LNCAP (cell line): ENCODE measurements at regions not wholly inside any gene's neighbourhood (a gene's known extent, or its start where the extent isn't known, plus 50 kb on each side); places are given as distances from the start of the nearest gene placed in this dataset.

Source experiments
- TF ChIP-seq, protein P1 (sequence below): fragments of 450-650 bp; IDR thresholded peaks from 2 replicates; pipeline ENCODE4 v1.5.1; 2017; ENCODE audit warnings: mild to moderate bottlenecking

DNA sequence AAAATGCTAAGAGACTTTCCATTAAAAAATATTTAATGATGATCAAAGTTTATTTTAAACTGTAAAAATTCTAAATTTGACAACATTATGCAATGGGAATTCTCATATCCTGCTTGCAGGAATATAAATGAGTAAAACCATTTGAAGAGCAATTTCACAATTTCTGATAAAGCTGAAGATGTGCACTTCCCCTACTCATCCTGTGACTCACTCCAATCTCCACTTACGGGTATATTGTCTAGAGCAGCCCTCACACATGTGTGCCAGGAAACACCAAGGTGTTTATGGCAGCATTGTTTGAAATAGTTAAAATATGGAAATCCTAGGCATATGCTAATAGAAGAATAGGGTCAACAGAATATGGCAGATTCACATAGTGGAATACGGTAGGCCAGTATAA, 158.4 kb downstream of the PDHA2 start:
- TF ChIP-seq, protein P1, sequence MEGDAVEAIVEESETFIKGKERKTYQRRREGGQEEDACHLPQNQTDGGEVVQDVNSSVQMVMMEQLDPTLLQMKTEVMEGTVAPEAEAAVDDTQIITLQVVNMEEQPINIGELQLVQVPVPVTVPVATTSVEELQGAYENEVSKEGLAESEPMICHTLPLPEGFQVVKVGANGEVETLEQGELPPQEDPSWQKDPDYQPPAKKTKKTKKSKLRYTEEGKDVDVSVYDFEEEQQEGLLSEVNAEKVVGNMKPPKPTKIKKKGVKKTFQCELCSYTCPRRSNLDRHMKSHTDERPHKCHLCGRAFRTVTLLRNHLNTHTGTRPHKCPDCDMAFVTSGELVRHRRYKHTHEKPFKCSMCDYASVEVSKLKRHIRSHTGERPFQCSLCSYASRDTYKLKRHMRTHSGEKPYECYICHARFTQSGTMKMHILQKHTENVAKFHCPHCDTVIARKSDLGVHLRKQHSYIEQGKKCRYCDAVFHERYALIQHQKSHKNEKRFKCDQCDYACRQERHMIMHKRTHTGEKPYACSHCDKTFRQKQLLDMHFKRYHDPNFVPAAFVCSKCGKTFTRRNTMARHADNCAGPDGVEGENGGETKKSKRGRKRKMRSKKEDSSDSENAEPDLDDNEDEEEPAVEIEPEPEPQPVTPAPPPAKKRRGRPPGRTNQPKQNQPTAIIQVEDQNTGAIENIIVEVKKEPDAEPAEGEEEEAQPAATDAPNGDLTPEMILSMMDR, result no peak

DNA sequence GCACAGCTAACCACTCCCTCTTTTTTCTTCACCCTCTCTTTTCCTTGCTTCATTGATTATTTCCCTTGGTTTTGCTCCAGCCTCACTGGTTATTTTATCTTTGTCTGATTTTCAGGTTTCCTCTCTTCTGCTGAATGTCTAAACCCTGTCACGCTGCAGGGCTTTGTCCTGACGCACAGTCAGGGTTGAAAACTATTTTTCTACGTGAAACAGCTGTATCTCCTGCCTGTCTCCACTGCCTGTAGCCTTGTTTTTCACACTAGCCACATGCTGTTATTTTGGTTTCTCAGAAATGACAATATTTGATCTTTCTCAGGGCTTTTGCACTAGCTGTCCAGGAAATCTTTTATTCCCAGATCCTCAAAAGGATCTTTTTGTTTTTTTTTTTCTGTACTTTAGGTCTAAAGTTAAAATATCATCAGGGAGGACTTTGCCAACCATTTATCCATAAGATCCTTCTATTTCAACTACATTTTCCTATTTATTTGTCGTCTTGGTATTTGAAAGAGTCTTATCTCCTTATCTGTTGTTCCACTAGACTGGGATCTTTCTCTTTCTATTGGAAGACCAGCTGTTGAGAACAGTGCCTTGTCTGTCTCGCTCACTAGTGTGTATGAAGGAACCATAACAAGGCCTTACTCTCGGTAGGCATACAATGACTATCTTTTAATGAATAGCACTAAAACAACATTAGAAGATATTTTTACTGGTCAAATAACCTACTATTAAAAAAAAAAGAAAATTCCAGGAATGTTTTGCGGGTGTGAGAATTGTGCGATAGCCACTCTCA, 164.3 kb downstream of the PDHA2 start:
- TF ChIP-seq, protein P1, result no peak

DNA sequence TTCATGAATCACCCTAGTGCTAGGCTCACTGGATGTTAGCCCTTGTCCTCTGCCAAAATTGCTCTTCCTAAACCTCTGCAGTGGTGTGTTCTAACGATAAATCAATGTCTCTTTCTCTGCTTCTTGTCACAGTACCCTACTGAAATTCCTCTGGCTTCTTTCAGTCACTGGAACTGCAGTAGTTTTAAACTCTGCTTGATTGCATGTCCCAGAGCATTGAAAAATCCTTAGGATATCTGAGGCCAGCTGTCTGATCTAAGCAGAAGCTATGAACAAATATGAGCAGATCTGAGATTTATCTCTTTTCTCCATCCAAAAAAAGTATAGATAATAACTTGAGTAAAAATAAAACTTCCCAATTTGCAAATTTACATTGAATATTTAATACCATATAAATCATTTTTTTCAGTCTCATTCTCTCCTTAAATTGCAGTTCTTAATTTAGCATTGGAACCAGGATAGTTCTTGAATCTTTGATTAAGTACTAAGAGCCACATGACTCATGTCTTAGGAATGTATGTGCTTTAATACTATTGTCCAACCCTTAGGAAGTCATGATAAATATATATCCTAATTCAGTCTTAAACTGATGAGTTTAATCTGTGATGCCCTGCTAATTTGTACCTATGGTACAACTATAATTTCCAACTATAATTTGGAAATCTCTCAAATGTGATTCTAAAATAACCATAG, 169.7 kb downstream of the PDHA2 start:
- TF ChIP-seq, protein P1, result no peak

DNA sequence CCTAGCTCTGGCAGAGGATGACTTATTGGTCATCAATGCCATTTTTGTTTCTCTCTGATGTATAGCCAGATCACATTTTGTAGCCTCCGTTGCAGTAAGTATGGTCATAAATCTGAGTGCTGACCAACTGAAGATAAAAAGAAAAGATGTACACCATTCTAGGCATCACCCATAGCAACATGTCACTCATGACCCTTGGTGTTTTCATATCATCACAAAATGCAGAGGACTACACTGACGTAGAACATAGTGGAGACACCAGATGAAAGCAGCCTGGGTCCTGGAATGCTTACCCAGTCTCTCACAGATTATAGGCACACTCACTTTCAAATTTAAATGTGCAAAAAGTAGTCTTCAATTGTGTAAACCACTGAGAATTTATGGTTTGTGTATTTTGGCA, 172.8 kb downstream of the PDHA2 start:
- TF ChIP-seq, protein P1, result no peak

DNA sequence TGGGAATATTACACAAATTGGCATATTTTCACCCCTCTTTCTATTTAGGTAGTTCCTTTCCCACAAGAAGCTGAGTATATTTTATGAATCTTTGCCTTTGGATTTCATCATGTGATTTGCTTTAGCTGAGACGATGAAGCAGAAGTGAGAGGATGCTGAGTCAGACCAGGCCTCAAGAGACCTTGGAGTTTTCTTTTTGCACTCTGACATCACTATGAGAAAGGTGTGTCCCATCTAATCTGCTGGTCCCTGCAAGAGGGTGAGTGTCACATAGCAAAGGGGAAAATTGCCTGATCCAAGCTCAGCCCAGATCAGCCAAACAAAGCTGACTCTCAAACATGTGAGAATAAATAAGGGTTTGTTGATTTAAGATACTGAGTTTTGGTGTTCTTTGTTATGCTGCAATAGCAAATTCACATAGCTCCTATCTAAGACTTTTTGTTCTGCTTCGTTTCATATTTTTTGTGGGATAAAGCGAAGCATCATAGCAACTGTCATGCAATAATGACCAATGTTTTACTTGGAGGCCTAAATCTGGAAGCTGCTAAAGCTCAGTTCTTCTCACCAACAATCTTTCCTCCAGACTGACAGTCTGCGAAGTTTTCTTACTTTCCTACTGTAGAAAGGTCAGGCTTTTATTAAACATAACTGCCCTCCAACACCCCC, 176.9 kb downstream of the PDHA2 start:
- TF ChIP-seq, protein P1, result no peak

DNA sequence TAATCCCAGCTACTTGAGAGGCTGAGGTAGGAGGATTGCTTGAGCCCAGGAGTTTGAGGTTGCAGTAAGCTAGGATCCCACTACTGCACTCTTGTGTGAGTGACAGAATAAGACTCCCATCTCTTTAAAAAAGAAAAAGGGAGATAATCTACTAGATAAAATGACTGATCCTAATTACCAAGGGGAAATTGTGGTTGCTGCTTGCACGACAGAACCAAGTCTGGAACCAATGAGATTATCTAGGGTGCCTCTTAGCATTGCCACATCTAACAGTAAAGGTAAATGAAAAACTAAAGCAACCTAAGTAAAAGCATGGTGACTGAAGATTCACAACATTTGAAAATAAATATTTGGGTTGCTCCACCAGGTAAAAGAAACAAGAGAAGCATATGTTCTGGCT, 185.1 kb downstream of the PDHA2 start:
- TF ChIP-seq, protein P1, result no peak

DNA sequence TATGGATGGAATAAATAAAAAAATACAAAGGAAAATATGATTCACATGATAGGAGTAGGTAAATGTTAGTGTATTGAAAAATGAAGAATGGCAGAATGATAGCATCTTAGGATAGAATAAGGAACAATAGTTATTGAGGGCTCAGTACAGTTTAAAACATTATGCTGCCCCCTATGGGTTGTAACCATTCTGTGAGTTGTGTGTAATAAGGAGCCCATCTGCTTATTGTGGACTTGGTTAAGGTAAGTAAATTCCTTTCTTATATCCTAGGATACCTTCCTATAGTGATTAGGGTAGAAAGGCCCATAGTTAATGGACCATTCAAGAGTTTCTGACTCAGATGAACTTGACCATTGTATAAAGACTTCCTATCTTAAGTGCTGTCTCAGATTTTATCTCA, 195.8 kb downstream of the PDHA2 start:
- TF ChIP-seq, protein P1, result peak; percentile 22; the same call in 1 of the 2 replicates
